Hepatocyte (in vitro differentiated cells): ENCODE measurements at regions not wholly inside any gene's neighbourhood (a gene's known extent, or its start where the extent isn't known, plus 50 kb on each side); places are given as distances from the start of the nearest gene placed in this dataset.

Source experiments
- DNase-seq: peaks from one replicate; pipeline ENCODE4 v3.0.0-alpha.2; 2016; ENCODE audit warnings: low spot score
- H2AFZ ChIP-seq: fragments of 200-600 bp; sonication (generic); 2 replicates; pipeline ENCODE4 v1.6.0; 2016; ENCODE audit warnings: antibody characterized with exemption, mild to moderate bottlenecking
- H3K27ac ChIP-seq: fragments of 200-600 bp; sonication (generic); 2 replicates; pipeline ENCODE4 v1.5.1; 2016; ENCODE audit warnings: mild to moderate bottlenecking
- H3K27me3 ChIP-seq: fragments of 200-600 bp; sonication (generic); 2 replicates; pipeline ENCODE4 v1.6.1; 2016
- H3K36me3 ChIP-seq: fragments of 200-600 bp; sonication (generic); replicated peaks from 2 replicates; pipeline ENCODE4 v1.5.1; 2016; ENCODE audit warnings: low read depth; ENCODE audit not compliant: insufficient read depth
- H3K4me1 ChIP-seq: fragments of 200-600 bp; sonication (generic); 2 replicates; pipeline ENCODE4 v1.5.1; 2016; ENCODE audit warnings: mild to moderate bottlenecking, moderate library complexity; ENCODE audit not compliant: insufficient read depth
- H3K4me2 ChIP-seq: fragments of 200-600 bp; sonication (generic); 2 replicates; pipeline ENCODE4 v1.6.0; 2016
- H3K4me3 ChIP-seq: fragments of 200-600 bp; sonication (generic); 2 replicates; pipeline ENCODE4 v1.5.1; 2016; ENCODE audit warnings: mild to moderate bottlenecking
- H3K79me2 ChIP-seq: fragments of 200-600 bp; sonication (generic); 2 replicates; pipeline ENCODE4 v1.6.0; 2017; ENCODE audit warnings: mild to moderate bottlenecking
- H3K9me2 ChIP-seq: fragments of 200-600 bp; sonication (generic); replicated peaks from 2 replicates; pipeline ENCODE4 v1.6.0; 2017; ENCODE audit warnings: mild to moderate bottlenecking; ENCODE audit not compliant: insufficient read depth
- H3K9me3 ChIP-seq: fragments of 200-600 bp; sonication (generic); 2 replicates; pipeline ENCODE4 v1.5.1; 2016; ENCODE audit warnings: low read depth, mild to moderate bottlenecking
- H4K20me1 ChIP-seq: fragments of 200-600 bp; sonication (generic); 2 replicates; pipeline ENCODE4 v1.6.0; 2016; ENCODE audit warnings: mild to moderate bottlenecking; ENCODE audit not compliant: insufficient read depth, poor library complexity, severe bottlenecking
- EZH2 ChIP-seq: fragments of 200-600 bp; sonication (generic); IDR thresholded peaks from 2 replicates; pipeline ENCODE4 v1.6.1; 2016; ENCODE audit warnings: antibody characterized with exemption, mild to moderate bottlenecking, borderline replicate concordance
- EZH2phosphoT487 ChIP-seq: fragments of 200-600 bp; sonication (generic); IDR thresholded peaks from one replicate; pipeline ENCODE4 v1.6.1; 2018; ENCODE audit warnings: antibody characterized with exemption, mild to moderate bottlenecking, low read depth, moderate library complexity; ENCODE audit not compliant: unreplicated experiment, severe bottlenecking
- WGBS: methylation state at CpG from one replicate; pipeline ENCODE4 v1.1.6; 2016; ENCODE audit warnings: low lambda C conversion rate; ENCODE audit errors: missing lambda C conversion rate; 5-methylcytosine and 5-hydroxymethylcytosine counted together
- TF ChIP-seq, protein P1 (sequence below): fragments of 200-600 bp; sonication (generic); IDR thresholded peaks from 2 replicates; pipeline ENCODE4 v1.5.1; 2016; ENCODE audit warnings: antibody characterized with exemption, mild to moderate bottlenecking; ENCODE audit not compliant: poor library complexity

- no peak for DNase-seq
- Histone ChIP-seq H3K4me1 (no peaks in the 10 kb centered on the region), H4K20me1 (no peaks in the 10 kb centered on the region), H3K9me3 (no peaks in the 10 kb centered on the region), H3K79me2 (no peaks in the 10 kb centered on the region), H3K4me2 (no peak overlapping the region), H2AFZ (no peak overlapping the region), H3K27ac (no peak overlapping the region), H3K27me3 (no peaks in the 10 kb centered on the region), H3K4me3 (no peak overlapping the region), H3K9me2 (no peaks in the 10 kb centered on the region), H3K36me3 (no peaks in the 10 kb centered on the region)
- TF ChIP-seq EZH2phosphoT487 (no peak), EZH2 (no peak)
- TF ChIP-seq, protein P1, sequence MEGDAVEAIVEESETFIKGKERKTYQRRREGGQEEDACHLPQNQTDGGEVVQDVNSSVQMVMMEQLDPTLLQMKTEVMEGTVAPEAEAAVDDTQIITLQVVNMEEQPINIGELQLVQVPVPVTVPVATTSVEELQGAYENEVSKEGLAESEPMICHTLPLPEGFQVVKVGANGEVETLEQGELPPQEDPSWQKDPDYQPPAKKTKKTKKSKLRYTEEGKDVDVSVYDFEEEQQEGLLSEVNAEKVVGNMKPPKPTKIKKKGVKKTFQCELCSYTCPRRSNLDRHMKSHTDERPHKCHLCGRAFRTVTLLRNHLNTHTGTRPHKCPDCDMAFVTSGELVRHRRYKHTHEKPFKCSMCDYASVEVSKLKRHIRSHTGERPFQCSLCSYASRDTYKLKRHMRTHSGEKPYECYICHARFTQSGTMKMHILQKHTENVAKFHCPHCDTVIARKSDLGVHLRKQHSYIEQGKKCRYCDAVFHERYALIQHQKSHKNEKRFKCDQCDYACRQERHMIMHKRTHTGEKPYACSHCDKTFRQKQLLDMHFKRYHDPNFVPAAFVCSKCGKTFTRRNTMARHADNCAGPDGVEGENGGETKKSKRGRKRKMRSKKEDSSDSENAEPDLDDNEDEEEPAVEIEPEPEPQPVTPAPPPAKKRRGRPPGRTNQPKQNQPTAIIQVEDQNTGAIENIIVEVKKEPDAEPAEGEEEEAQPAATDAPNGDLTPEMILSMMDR = no peak
- 86% methylated on average over 2 of the region's 2 CpGs for WGBS
These were observed 406.0 kb upstream of the TMCO5A start for GRCh38 chr15:37528432-37528831.

GRCh38 chr15:37536967-37537605, 397.4 kb upstream of the TMCO5A start:
- no peaks in the 10 kb centered on the region for H3K36me3 ChIP-seq
- no peaks in the 10 kb centered on the region for H3K9me3 ChIP-seq
- H2AFZ ChIP-seq = no peak overlapping the region
- H3K27me3 ChIP-seq = no peaks in the 10 kb centered on the region
- no peaks in the 10 kb centered on the region for H4K20me1 ChIP-seq
- H3K79me2 ChIP-seq = no peaks in the 10 kb centered on the region
- no peaks in the 10 kb centered on the region for H3K9me2 ChIP-seq
- DNase-seq = no peak
- 77% methylated on average over 2 of the region's 2 CpGs for WGBS
- H3K4me2 ChIP-seq = no peak overlapping the region
- no peak overlapping the region for H3K27ac ChIP-seq
- TF ChIP-seq, protein P1 = no peak
- TF ChIP-seq EZH2phosphoT487 = no peak
- no peak for TF ChIP-seq EZH2
- no peak overlapping the region for H3K4me3 ChIP-seq
- no peaks in the 10 kb centered on the region for H3K4me1 ChIP-seq

DNA sequence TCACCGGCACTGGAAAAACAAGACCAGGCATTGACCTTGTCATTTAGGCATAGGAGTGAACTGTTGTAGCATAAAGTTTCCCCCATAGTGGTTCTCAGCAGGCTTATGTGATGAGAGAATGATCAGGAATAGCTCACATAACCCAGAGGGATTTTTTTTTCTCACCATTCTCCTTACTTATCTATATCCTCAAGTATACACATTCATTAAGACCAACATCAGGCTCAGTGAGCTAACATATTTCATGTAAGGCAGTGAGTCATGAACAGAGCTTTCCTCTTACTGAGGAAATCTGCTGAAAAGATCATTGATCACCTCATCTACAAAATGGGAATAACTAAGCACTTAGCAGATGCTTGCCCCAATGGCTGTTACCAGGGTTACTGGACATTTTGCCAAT, 396.6 kb upstream of the TMCO5A start:
- DNase-seq = no peak
- Histone ChIP-seq H3K9me2 (no peaks in the 10 kb centered on the region), H3K4me2 (no peak overlapping the region), H2AFZ (no peak overlapping the region), H3K27ac (no peak overlapping the region), H3K79me2 (no peaks in the 10 kb centered on the region), H3K36me3 (no peaks in the 10 kb centered on the region), H4K20me1 (no peaks in the 10 kb centered on the region), H3K4me3 (no peak overlapping the region), H3K9me3 (no peaks in the 10 kb centered on the region), H3K27me3 (no peaks in the 10 kb centered on the region), H3K4me1 (no peaks in the 10 kb centered on the region)
- TF ChIP-seq, protein P1 = no peak
- TF ChIP-seq EZH2 (no peak), EZH2phosphoT487 (no peak)
- WGBS = 88% methylated on average over 1 of the region's 1 CpG
